ENCODE measurements at regions not wholly inside any gene's neighbourhood (a gene's known extent, or its start where the extent isn't known, plus 50 kb on each side); places are given as distances from the start of the nearest gene placed in this dataset.

GRCh38 chr5:153879596-153879995, 159.1 kb downstream of the FAM114A2 start:
- no peak overlapping the region for H3K27ac ChIP-seq (ENCODE audit: low read length)

GRCh38 chr5:153866176-153866575, 172.5 kb downstream of the FAM114A2 start:
- Histone ChIP-seq H2AFZ (ENCODE audit: low read length) (no peak overlapping the region), H3K4me1 (ENCODE audit: low read length) (no peaks in the 10 kb centered on the region), H3K4me3 (ENCODE audit: low read length) (no peak overlapping the region), H4K20me1 (ENCODE audit: insufficient read depth, low read depth, low read length) (no peaks in the 10 kb centered on the region), H3K36me3 (ENCODE audit: insufficient read depth, low read length) (no peaks in the 10 kb centered on the region), H3K9me3 (ENCODE audit: low read length) (no peaks in the 10 kb centered on the region), H3K27me3 (ENCODE audit: low read length) (0 out of 2 replicates have a peak, but pooled peaks cover 3% of the 10 kb centered on the region), H3K4me2 (ENCODE audit: low read depth, low read length, poor library complexity, severe bottlenecking) (no peak overlapping the region), H3K27ac (ENCODE audit: low read length) (no peak overlapping the region), H3K79me2 (ENCODE audit: low read length) (no peaks in the 10 kb centered on the region), H3K9ac (ENCODE audit: low read length) (no peak overlapping the region), H3K9me2 (replicated peaks; ENCODE audit: insufficient read depth, low read length) (no peaks in the 10 kb centered on the region)
- DNase-seq, result no peak

More at GRCh38 chr5:153879596-153879995, 159.1 kb downstream of the FAM114A2 start:
- Histone ChIP-seq H3K9me2 (replicated peaks; ENCODE audit: insufficient read depth, low read length) (no peaks in the 10 kb centered on the region), H3K9me3 (ENCODE audit: low read length) (no peaks in the 10 kb centered on the region), H3K9ac (ENCODE audit: low read length) (no peak overlapping the region), H3K36me3 (ENCODE audit: insufficient read depth, low read length) (no peaks in the 10 kb centered on the region), H3K4me1 (ENCODE audit: low read length) (no peaks in the 10 kb centered on the region), H3K4me3 (ENCODE audit: low read length) (no peak overlapping the region), H4K20me1 (ENCODE audit: insufficient read depth, low read depth, low read length) (no peaks in the 10 kb centered on the region), H3K4me2 (ENCODE audit: low read depth, low read length, poor library complexity, severe bottlenecking) (no peak overlapping the region), H3K79me2 (ENCODE audit: low read length) (no peaks in the 10 kb centered on the region), H3K27me3 (ENCODE audit: low read length) (no peaks in the 10 kb centered on the region), H2AFZ (ENCODE audit: low read length) (no peak overlapping the region)
- DNase-seq, result no peak

GRCh38 chr5:153865016-153865415, 173.7 kb downstream of the FAM114A2 start:
- Histone ChIP-seq H4K20me1 (ENCODE audit: insufficient read depth, low read depth, low read length) (no peaks in the 10 kb centered on the region), H2AFZ (ENCODE audit: low read length) (no peak overlapping the region), H3K4me3 (ENCODE audit: low read length) (no peak overlapping the region), H3K4me2 (ENCODE audit: low read depth, low read length, poor library complexity, severe bottlenecking) (no peak overlapping the region), H3K36me3 (ENCODE audit: insufficient read depth, low read length) (no peaks in the 10 kb centered on the region), H3K9ac (ENCODE audit: low read length) (no peak overlapping the region), H3K27me3 (ENCODE audit: low read length) (0 out of 2 replicates have a peak, but pooled peaks cover 3% of the 10 kb centered on the region), H3K79me2 (ENCODE audit: low read length) (no peaks in the 10 kb centered on the region), H3K4me1 (ENCODE audit: low read length) (no peaks in the 10 kb centered on the region), H3K9me3 (ENCODE audit: low read length) (no peaks in the 10 kb centered on the region), H3K27ac (ENCODE audit: low read length) (no peak overlapping the region), H3K9me2 (replicated peaks; ENCODE audit: insufficient read depth, low read length) (no peaks in the 10 kb centered on the region)
- DNase-seq, result no peak

- Histone ChIP-seq H3K9me2 (replicated peaks; ENCODE audit: insufficient read depth, low read length) (no peaks in the 10 kb centered on the region), H3K4me2 (ENCODE audit: low read depth, low read length, poor library complexity, severe bottlenecking) (no peak overlapping the region), H3K4me1 (ENCODE audit: low read length) (no peaks in the 10 kb centered on the region), H3K79me2 (ENCODE audit: low read length) (no peaks in the 10 kb centered on the region), H3K9me3 (ENCODE audit: low read length) (no peaks in the 10 kb centered on the region), H2AFZ (ENCODE audit: low read length) (no peak overlapping the region), H3K27me3 (ENCODE audit: low read length) (0 out of 2 replicates have a peak, but pooled peaks cover 3% of the 10 kb centered on the region), H3K36me3 (ENCODE audit: insufficient read depth, low read length) (no peaks in the 10 kb centered on the region), H3K27ac (ENCODE audit: low read length) (no peak overlapping the region), H4K20me1 (ENCODE audit: insufficient read depth, low read depth, low read length) (no peaks in the 10 kb centered on the region), H3K9ac (ENCODE audit: low read length) (no peak overlapping the region), H3K4me3 (ENCODE audit: low read length) (no peak overlapping the region)
- DNase-seq, result no peak
Measured at GRCh38 chr5:153863951-153864350, 174.8 kb downstream of the FAM114A2 start.

All from Karpas-422 (cell line).